ENCODE measurements at regions not wholly inside any gene's neighbourhood (a gene's known extent, or its start where the extent isn't known, plus 50 kb on each side); places are given as distances from the start of the nearest gene placed in this dataset.

DNA sequence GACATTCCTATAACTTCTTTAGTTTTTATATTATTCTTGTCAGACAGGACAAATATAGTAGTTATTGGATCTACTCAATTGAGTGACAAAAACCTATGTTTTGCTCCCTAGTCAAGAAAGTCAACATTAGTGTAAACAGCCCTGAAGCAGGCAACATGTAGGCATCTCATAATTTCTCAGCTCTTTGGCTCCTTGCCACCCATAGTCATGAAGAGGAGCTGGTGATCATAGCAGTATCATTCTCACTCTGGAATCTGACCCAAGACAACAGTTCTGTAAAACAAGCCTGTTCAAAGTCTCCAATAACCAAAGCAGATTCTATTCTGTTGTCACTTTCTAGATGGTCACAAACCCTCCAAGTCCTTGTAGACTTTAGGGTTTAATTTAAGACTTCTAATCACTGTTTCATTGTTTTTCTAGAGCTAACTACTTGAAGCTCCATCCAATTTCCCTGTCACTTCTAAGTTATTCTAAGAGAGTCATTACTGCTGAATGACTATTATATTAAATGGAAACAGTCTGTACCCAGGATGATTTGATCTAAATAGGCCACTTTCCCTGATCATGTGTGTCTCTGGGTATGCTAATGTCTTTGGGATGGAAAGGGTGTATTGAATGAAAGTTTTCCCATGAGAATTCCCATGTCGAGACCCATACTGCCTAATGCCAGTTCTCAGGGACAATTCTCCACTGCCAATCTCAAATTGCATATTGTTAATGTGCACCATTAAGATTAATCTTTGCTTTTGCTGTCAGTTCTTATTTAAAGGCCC, 533.3 kb downstream of the ACTL7B start:
- no peak for DNase-seq

DNA sequence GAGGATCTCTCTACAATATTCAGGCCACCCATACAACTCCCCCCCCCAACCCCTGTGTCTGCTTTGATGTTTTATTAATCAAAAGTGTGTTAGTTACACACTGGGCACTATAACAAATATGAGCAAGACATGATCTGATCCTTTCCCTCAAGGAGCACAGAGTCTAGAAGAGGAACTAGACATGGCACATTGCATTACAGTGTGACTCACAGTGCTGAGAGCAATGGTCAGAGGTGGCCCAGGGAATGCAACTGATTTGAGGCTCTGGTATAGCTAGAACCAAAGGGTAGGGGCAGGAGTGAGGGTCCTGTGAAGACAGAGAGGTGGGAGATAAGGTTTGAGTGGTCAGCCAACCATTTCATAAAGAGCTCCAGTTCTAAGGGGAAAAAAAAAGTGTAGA, 539.2 kb downstream of the ACTL7B start:
- no peak for DNase-seq

DNA sequence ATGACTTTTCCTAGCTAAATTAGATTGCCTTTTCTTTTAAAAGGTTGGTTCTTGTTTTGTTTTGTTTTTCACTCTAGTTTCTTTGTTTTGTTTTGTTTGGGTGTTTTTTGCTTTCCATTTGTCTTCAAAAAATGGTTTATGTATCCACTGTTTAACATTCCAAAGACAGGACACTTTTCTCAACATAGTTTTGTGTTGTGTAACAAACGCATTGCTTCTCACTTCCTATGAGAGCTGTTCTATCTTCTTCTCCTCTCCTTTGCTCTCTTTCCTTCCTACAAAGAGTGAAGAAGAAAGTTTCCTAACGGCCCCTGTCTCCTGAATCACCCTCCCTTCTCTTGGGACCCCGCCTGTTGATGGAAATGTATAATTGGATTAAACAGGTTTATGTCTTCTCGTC, 539.7 kb downstream of the ACTL7B start:
- DNase-seq = peak; percentile 9

DNA sequence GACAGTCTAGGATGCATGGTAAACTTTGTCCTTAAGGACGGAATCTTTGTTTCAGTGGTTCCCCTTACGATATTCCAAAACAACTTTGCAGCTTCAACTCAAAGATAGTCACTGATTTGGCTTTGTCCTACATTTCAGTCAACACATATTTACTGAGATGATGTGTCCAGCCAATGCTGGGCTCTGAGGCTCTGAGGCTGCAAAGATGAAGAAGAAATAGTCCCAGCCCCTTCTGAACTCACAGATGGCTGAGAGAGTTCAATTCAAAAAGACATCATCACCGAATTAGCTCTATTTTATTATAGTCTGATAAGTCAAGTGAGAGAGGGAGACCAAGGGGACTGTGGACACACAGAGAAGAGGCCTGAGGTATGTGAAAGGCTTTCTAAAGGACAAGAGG, 544.0 kb downstream of the ACTL7B start:
- no peak for DNase-seq

DNA sequence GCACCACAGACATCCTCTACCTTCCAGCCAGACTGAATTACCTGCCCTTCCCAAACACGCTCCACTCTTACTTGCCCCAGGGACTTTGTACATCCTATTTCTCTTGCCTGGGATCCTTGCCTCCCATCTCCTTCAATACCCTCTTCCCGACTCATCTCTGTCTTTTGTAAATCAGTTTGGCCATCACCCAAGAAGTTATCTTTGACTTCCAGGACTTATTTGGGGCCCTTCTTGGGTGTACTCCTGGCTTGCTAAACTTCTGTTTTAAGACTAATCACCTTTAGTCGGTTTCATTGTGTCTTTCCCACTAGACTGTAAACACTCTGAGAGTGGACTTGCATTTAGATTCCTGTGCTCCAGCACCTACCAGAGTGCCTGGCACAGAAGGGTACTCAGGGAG, 545.6 kb downstream of the ACTL7B start:
- no peak for DNase-seq

DNA sequence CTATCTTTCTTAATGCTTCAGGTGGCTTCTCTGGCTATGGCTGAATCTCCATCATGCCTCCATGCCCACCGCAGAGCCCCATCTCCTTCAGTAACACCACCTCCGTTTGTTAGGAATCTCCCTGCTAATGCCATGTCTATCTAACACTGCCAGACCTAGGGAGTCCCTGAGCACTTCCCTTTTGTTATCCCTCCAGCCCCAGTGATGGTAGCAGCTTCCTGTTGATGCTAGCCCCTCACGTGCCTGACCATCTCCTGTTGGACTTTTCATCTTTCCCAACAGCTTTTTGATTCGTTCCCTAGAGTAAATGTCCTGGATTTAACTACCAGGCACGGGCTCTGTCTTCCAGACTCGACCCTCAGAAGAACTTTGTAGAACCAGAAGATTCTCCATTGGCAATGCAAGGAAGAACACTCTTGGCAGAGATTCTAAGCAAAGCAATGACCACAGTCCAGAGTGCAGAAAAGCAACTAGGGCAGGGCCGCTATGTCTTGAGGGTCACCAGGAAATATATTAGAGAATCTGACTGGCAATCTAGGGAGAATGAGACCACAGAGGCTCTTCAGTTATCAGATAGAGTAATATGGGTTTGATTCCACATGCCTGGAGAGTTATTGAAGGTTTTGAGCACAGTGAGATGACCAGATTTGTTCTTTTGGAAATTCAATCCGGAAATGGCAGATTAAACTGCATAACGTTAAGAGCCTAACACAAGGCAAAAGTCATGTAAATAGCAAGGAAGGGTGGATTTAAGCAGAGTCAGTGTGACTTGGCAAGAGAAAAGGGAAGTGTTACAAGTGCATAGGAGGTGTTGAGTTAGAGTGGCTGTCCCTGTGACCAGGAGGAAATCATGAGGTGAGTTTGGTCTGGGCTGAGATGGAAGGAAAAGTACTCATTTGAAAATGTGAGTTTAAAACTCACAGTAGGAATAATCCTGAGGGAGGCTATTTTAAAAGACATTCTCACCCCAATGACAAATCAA, 555.2 kb downstream of the ACTL7B start:
- DNase-seq = no peak

DNA sequence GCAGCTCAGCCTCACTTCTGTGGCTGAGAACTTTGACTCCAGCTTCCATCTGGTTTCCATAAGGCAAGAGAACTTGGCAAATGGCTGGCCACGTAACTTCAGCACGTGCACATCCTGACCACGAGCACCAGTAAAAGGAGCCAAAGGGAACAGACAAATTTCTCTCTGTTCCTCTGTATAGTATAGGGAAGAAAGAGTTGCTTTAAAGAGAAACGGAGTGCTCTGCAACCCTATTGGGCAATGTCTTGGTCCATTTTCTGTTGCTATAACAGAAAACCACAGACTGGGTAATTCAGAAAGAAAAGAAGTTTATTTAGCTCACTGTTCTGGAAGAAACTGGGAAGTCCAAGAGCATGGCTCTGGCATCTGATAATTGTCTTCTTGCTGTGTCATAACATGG, 558.7 kb downstream of the ACTL7B start:
- DNase-seq = no peak

DNA sequence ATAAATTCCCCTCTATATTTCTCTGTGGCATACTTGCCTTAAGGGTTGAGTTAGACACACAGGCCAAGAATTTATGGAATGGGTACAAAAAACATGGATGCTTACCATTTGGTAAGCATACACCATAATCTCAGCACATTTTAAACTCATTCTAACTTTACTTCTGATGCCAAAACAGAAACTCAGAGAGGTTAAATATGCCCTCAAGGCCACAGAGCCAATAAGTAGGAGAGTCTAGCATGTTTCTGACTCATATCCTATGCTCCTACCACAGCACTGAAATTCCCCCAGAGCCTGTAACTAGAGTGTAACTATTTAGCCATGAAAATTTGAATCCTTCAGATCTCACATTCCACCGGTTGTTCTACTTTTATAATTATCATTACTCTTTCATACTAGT, 559.7 kb downstream of the ACTL7B start:
- no peak for DNase-seq

DNA sequence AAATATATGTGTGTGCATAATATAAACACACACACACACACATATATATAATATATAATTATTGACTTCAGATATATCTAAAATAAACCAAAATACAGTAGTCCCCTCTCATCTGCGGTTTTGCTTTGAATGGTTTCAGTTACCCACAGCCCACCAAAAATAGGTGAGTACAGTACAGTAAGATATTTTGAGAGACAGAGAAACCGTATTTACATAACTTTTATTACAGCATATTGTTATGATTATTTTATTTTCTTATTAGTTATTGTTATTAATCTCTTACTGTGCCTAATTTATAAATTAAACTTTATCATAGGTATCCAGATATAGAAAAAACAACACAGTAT, 564.2 kb downstream of the ACTL7B start:
- no peak for DNase-seq

DNA sequence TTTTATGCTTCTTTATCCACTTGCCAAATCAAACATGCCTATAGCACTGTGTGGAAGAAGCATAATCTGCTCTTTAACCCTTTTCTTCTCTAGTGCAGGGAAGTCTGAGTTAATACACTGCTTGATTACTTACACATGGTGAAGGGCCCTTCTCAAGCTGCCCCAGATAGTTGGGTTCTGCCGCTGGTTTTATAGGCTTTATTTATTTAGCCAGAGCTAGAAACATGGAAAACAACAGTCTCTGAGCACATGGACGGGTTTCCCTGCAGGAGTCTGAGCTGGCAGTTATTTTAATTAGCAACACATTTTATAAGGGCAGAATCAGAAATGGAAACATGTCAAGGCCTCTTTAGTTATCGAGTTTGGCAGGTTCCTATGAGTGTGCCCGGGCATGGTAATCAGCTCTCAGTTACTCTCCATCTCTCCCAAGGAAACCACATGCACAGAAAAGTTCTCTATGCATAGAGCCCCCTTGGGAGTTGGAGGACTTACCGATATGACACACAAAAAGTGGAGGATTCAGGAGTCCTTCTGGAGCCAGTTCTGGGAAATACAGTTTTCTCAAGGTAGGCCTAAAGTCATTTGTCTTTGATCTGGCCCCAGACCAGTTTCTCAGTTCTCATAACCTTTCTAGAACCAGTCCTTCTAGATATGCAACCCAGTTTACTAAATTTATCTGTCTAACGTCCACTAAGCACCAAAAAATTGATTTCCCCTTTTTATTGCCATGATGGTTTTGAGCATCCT, 564.8 kb downstream of the ACTL7B start:
- no peak for DNase-seq

DNA sequence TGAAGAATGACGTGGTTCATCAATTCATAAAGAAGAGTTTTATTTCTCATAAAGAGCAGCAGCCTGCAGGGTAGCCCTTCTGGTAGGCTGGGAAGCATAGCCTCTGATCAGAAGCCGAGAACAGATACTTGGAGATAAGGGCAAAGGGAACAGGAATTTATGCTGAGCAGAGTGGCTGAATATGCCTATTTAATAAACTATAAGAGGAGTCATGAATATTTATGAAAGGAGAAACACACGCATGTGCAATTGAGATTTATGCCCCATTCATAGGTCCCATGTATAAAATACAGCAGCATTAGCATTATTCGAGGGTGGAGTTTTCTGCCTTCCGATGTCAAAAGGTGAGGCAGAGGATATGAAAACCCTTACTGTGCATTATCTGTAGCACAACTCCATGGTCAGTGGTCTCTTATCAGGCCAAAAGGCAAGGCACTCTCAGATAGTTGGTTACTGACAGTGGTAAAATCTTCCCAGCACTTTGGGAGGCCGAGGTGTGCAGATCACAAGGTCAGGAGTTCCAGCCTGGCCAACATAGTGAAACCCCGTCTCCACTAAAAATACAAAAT, 569.1 kb downstream of the ACTL7B start:
- no peak for DNase-seq

DNA sequence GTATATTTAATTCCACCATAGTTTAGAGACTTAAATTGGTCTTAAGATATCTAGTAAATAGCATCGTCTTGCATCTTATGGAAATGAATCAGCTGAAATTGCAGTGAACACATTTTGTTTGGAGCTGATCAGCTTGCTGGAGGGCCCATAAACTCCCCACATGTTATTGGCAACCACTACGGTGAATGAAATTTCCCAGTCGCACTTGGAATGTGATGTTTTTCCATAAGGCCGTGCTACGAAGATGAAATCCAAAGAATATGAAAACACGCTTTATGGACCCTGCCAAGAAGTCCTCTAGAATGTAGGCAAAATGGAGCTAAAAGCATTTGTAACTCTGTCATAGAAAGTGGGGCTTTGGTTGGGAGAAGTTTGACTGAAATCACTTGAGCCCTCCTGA, 572.1 kb downstream of the ACTL7B start:
- no peak for DNase-seq

DNA sequence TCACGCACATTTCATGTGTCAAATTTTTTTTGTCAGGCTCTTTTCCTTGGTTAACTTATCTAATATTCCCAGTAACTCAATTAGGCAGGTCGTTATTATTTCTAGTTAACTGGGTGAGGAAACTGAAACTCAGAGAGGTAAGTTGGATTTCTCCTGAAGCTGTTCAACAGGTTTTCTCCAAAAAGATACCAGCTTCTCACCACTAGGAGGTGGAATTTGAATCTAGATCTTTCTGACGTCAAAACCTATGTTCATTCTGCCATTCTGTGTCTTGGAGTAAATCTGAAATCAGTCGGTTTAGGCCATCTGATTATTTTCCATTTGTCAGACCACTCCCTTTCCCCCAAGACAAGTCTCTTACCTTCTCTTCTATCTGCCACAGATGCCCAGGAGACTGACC, 572.9 kb downstream of the ACTL7B start:
- DNase-seq = no peak

DNA sequence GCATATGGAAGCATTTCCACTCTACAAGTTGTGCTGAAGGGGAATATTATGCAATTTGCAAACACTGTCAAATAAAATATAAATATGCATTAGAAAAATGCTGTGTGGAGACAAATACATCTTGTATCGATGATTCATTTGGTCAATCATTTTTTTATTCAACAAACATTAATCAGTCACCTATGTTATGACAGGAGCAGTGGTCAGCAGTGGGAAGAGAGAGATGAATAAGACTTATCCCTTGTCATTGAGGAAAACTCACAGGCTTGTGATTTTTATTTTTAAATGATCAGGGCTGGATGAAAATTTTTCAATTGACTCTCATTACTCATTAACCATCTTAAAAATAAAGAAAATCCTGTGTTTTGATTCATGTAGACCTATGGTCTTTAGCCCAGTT, 574.1 kb downstream of the ACTL7B start:
- no peak for DNase-seq

DNA sequence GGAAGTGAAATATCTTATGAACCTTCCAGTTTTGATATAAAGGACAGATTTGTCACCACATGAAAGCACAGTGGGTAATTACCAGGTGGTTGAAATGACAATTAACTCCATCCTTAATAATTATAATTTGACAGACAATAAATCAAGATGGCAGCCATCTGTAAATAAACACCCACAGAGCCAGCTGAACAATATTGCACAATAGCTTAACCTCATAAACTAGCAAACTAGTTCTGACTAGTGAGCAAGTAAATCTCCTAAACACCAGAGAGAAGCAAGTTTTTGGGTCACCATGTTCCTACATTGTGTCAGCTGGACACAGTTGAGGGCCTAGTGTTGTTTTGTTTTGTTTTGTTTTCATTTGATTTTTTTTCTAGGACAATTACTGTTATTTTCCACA, 577.4 kb downstream of the ACTL7B start:
- no peak for DNase-seq

DNA sequence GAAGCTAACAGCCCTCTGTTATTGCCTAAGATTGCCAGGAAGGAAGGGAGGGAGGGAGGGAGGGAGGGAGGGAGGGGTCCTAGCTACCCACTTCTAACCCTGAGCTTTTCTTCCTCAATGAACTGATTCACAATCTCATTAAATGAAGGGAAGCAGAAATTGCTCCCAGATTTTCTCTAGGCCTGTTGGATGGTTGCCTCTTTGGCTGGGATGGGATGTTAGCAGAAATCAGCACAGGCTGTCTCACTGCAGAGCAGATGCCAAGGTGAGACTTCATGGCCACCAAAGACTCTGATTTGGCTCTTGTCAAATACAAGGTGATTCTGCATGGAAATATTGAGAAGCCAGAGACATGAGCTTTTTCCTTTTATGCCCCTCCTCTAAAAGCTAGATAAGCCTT, 578.6 kb downstream of the ACTL7B start:
- DNase-seq = no peak

DNA sequence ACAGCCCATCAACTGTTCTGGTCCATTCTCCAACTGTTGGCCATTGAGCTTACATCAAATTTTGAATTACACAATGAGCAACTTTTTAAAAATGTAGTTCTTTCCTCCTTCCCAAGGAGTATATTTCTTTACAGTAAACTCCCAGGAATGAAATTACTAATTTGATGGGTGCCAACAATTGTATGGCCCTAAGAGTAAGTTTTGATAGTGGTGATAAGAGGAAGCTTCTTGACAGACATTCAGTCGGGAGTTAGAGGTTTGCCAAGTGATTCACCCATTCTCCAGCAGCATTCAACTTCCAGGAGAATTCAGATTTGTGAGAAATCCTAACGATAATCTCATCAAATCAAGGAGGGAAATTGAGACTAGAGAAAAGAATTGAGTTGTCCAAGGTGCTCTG, 579.9 kb downstream of the ACTL7B start:
- no peak for DNase-seq

DNA sequence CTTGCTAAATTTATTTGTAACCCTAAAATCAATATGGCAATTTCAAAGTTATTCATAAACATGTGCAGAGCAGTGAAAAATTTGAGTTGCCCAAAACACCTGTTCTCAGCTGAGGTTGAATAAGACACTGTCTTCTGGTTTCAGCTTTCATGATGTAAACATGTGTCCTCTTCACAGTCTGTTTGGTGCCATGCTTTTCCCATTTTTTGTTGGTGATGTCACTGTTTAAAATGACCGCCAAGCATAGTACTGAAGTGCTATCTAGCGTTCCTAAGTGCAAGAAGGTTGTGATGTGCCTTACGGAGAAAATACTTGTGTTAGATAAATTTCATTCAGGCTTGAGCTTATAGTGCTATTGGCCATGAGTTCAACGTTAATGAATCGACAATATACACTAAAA, 580.8 kb downstream of the ACTL7B start:
- no peak for DNase-seq

DNA sequence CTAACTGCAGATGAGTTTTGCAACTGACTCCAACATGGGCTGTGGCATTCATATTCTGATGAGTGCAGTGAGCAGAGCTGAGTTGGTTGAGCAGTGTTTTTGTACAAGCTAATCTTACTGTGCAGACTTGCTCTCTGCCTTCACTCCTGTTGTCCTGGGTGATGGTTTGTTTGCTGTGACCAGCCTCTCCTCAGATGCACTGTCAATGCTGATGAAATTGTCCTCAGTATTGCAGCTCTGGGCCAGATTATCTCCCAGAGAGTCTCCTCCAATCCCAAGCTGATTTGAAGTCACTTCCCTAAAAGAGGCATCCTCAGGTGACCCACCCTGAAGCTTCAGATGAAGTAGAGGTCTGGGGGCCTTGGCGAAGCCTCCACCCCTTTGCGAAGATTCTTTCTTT, 581.8 kb downstream of the ACTL7B start:
- DNase-seq = no peak

DNA sequence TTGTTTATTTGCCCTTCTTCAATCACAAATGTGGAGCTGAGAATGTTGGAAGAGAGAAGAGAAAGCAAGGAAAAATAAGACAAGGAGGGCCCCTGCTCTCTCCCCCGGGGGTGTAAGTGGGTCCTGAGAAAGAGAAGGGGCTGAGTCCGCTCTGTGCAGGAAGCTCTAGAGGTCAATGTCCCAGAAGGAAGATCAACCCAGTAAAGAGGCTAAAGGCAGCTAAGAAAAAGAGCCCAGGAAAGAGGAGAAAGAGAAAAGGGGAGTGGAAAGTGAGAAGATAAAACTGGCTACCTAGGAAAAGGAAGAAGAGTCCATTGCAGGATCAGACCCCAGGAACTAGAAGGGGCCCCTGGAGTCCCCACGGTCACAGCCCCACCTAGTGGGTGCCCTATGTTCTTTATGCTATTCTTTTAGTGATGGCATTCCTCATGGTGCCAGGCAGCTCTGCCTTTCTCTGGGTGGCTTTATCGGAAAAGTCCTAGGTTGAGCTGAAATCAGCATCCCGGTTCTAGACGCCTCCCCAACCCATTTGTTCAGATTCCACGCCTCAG, 583.4 kb downstream of the ACTL7B start:
- peak; percentile 38 for DNase-seq

DNA sequence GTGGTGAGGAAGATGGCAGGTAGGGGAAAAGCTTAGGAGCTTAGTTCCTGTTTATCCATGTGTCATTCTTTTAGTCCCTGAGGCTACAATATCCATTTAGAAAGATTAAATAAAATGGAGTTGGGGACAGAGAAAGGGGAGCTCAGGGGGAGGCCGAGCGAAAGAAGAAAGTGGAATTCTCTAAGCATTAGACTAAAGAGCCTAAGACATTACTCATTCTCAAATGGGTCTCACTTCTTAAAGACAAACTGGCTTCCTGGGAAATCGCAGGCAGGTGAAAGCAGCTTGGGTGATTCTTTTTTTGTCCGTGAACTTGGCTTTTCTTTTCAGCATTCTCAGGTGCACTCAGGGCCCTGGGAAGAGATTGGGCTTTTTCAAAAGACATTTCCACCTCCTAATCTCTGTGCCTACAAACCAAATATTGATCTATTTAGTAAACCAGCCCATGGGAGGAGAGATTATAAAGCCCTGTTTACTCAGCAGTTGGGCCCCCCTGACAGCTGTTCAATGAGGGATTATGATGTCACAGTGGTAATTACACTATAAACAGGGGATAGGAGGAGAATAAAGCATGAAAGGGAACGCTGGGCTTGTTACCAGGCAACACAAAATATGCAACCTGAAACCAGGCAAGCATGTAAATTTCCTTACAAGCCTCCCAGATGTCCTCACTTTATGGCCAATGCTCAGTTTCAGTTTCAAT, 584.0 kb downstream of the ACTL7B start:
- DNase-seq = peak; percentile 98

DNA sequence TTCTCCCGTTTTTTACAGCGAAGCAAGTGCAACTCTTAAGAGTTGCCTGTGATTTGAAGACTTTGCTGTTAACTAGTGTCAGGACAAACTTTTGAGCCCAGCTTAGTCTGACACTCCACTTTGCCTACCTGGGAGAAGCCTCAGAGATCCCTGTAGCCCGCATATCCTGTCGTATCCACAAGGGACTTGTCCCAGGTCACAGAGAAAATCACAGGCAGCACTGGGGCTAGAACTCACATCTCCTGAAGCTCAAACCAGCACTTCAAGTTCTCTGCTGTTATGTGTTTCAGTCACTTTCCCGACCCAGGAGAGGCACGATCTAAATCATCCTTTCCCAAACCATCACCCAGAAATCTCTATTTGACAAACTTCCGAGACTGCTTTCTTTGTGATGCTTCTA, 584.5 kb downstream of the ACTL7B start:
- no peak for DNase-seq

All from NCI-H524 treated with DMSO at 0.1 percent for 48 hours (cell line).